HUES64 (cell line): ENCODE measurements at regions not wholly inside any gene's neighbourhood (a gene's known extent, or its start where the extent isn't known, plus 50 kb on each side); places are given as distances from the start of the nearest gene placed in this dataset.

Source experiments
- H3K27ac ChIP-seq: 2 replicates; pipeline ENCODE4 v1.7.0; 2013; ENCODE audit warnings: low read depth, low read length, inconsistent platforms
- H3K27me3 ChIP-seq: 2 replicates; pipeline ENCODE4 v1.6.1; 2013; ENCODE audit warnings: mild to moderate bottlenecking, low read length; ENCODE audit not compliant: insufficient read depth
- H3K36me3 ChIP-seq: 2 replicates; pipeline ENCODE4 v1.6.1; 2013; ENCODE audit warnings: mild to moderate bottlenecking, low read length; ENCODE audit not compliant: insufficient read depth
- H3K4me1 ChIP-seq: 2 replicates; pipeline ENCODE4 v1.6.1; 2013; ENCODE audit warnings: mild to moderate bottlenecking, low read length, moderate library complexity; ENCODE audit not compliant: insufficient read depth
- H3K4me3 ChIP-seq: 2 replicates; pipeline ENCODE4 v1.5.1; 2013; ENCODE audit warnings: mild to moderate bottlenecking, low read length, moderate library complexity
- H3K9ac ChIP-seq: 2 replicates; pipeline ENCODE4 v1.6.1; 2013; ENCODE audit warnings: mild to moderate bottlenecking, low read depth, low read length
- H3K9me3 ChIP-seq: 2 replicates; pipeline ENCODE4 v1.6.1; 2013; ENCODE audit warnings: low read depth, low read length; ENCODE audit not compliant: insufficient read depth
- WGBS: fragments of 150-250, 120-280 bp; methylation state at CpG from one replicate; pipeline ENCODE4 v1.1.7; 2013; ENCODE audit warnings: missing lambda C conversion rate; 5-methylcytosine and 5-hydroxymethylcytosine counted together

GRCh38 chr7:35436452-35436851 lies 182.6 kb upstream of the TBX20 start:
- H3K27me3 ChIP-seq: no peaks in the 10 kb centered on the region
- H3K9me3 ChIP-seq: peaks cover 2% of the 10 kb centered on the region; the same call in 1 of the 2 replicates
- H3K4me3 ChIP-seq: no peak overlapping the region
- no peak overlapping the region for H3K9ac ChIP-seq
- no peaks in the 10 kb centered on the region for H3K36me3 ChIP-seq
- H3K27ac ChIP-seq: no peak overlapping the region
- WGBS: 89% methylated on average over 5 of the region's 5 CpGs
- no peaks in the 10 kb centered on the region for H3K4me1 ChIP-seq

- Histone ChIP-seq H3K9me3 (peaks cover 16% of the 10 kb centered on the region), H3K4me1 (no peaks in the 10 kb centered on the region), H3K36me3 (no peaks in the 10 kb centered on the region), H3K27me3 (no peaks in the 10 kb centered on the region), H3K4me3 (no peak overlapping the region), H3K27ac (no peak overlapping the region), H3K9ac (no peak overlapping the region)
- 53% methylated on average over 7 of the region's 7 CpGs for WGBS
Measured at GRCh38 chr7:35430547-35431153, 176.8 kb upstream of the TBX20 start.

- H3K4me3 ChIP-seq: no peak overlapping the region
- peaks cover 12% of the 10 kb centered on the region; the same call in 1 of the 2 replicates for H3K9me3 ChIP-seq
- WGBS: 66% methylated on average over 4 of the region's 4 CpGs
Measured at GRCh38 chr7:35424869-35425495, 171.1 kb upstream of the TBX20 start.

GRCh38 chr7:35424440-35424839 lies 170.5 kb upstream of the TBX20 start:
- no peaks in the 10 kb centered on the region for H3K4me1 ChIP-seq
- no peak overlapping the region for H3K9ac ChIP-seq
- no peaks in the 10 kb centered on the region for H3K36me3 ChIP-seq
- WGBS: 89% methylated on average over 4 of the region's 4 CpGs
- H3K27ac ChIP-seq: no peak overlapping the region
- H3K4me3 ChIP-seq: no peak overlapping the region
- peaks cover 22% of the 10 kb centered on the region for H3K27me3 ChIP-seq
- H3K9me3 ChIP-seq: peaks cover 12% of the 10 kb centered on the region; the same call in 1 of the 2 replicates

More at GRCh38 chr7:35424869-35425495, 171.1 kb upstream of the TBX20 start:
- Histone ChIP-seq H3K27ac (no peak overlapping the region), H3K36me3 (no peaks in the 10 kb centered on the region), H3K4me1 (no peaks in the 10 kb centered on the region), H3K27me3 (peaks cover 17% of the 10 kb centered on the region), H3K9ac (no peak overlapping the region)

DNA sequence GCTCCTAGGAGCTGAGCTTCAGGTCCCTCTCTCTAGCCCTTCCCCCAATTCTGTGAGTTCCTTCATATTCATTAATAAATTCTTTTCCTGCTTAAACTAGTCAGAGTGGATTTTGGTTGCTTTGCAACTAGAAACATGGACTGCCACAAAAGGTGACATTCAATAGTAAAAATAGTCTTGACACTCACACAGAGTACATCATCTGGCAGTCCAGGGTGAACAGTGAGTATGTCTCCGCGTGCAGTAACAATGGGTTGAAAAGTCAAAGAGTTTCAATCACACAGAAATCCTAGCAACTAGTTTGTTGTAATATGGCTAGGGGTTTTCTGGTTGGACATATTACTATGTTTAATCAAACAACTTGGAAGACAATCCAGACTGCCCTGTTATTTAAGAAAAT lies 168.8 kb upstream of the TBX20 start:
- Histone ChIP-seq H3K9ac (no peak overlapping the region), H3K27ac (no peak overlapping the region), H3K4me1 (no peaks in the 10 kb centered on the region), H3K36me3 (no peaks in the 10 kb centered on the region), H3K9me3 (peaks cover 11% of the 10 kb centered on the region; the same call in 1 of the 2 replicates), H3K4me3 (no peak overlapping the region), H3K27me3 (peaks cover 35% of the 10 kb centered on the region)
- no CpG with 5 or more reads among the region's 2 CpGs for WGBS

DNA sequence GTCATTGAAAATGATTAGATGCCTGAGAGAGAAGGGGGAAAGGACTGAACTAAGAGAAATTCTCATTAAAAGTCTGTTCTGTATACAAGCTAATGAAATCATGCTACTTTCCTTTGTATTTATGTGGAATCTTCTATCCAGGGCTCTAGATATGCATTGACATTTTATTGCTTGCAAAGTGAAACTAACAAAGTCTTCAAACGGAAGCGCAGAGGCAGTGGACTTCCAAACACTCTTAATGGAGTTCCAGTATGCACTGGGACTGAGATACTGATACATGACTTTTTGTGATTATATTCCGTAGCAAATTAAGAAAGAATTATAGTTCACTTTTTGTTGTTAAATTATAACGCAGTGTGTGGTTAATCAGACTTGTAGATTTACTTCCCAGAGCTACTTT lies 166.8 kb upstream of the TBX20 start:
- no peaks in the 10 kb centered on the region for H3K4me1 ChIP-seq
- WGBS: 80% methylated on average over 4 of the region's 4 CpGs
- H3K27me3 ChIP-seq: peaks cover 40% of the 10 kb centered on the region
- H3K27ac ChIP-seq: no peak overlapping the region
- H3K4me3 ChIP-seq: no peak overlapping the region
- no peak overlapping the region for H3K9ac ChIP-seq
- H3K9me3 ChIP-seq: peaks cover 6% of the 10 kb centered on the region; the same call in 1 of the 2 replicates
- H3K36me3 ChIP-seq: no peaks in the 10 kb centered on the region

DNA sequence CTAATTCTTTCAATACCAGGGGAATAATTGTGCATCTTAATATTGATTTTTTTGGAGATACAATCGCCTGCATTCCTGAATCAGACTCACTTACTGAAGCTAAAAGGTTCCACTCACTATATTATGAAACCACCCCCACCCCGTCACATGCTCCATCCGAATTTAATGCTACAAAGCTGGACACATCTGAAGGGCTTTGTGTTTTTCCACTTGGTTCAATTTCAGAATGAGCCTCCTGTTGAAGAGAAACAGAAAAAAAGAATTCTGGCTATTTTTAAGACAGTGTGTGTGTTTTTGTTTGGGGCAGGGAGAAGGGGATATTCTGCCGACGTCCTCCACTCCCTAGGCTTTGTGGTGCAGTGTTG lies 165.5 kb upstream of the TBX20 start:
- Histone ChIP-seq H3K4me1 (no peaks in the 10 kb centered on the region), H3K27me3 (peaks cover 41% of the 10 kb centered on the region), H3K9me3 (peaks cover 3% of the 10 kb centered on the region; the same call in 1 of the 2 replicates), H3K27ac (no peak overlapping the region), H3K36me3 (no peaks in the 10 kb centered on the region), H3K9ac (no peak overlapping the region), H3K4me3 (no peak overlapping the region)
- 89% methylated on average over 5 of the region's 5 CpGs for WGBS

DNA sequence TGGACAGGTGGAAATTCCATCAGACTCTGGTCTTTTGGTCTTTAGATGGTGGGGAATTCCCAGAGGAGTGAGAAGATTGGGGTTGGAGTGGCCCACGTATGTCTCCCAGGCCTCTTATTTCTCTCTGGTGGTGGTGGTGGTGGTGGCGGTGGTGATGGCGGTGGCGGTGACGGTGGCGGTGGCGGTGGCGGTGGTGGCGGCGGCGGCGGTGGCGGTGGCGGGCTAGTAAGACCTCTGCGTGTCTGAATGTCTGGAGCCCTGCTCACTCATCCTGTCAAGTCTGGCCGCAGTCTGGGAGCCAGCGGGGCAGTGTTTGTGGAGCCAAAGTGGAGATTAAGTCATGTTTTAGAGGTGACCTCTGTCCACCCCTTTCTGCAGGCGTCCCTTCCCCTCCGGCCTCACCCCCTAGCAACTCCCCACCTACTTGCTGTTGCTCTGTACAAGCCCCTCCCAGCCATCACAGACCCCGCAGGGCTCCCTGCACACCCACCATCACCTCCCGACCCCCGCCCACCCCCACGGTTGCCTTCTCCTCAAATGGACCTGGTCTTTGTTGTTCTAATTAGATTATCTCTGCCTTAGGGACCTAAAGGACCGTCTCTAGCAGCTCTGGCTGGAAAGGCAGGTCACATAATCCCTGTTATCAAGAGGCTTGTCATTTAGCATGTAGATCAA lies 165.0 kb upstream of the TBX20 start:
- 76% methylated on average over 24 of the region's 24 CpGs for WGBS
- H3K4me1 ChIP-seq: no peaks in the 10 kb centered on the region
- H3K27me3 ChIP-seq: peaks cover 41% of the 10 kb centered on the region
- H3K9me3 ChIP-seq: no peaks in the 10 kb centered on the region
- no peaks in the 10 kb centered on the region for H3K36me3 ChIP-seq
- no peak overlapping the region for H3K9ac ChIP-seq
- no peak overlapping the region for H3K4me3 ChIP-seq
- no peak overlapping the region for H3K27ac ChIP-seq

- H3K27ac ChIP-seq: no peak overlapping the region
- H3K27me3 ChIP-seq: peaks cover 38% of the 10 kb centered on the region
- H3K9me3 ChIP-seq: no peaks in the 10 kb centered on the region
- no peak overlapping the region for H3K4me3 ChIP-seq
- no peaks in the 10 kb centered on the region for H3K4me1 ChIP-seq
- H3K36me3 ChIP-seq: no peaks in the 10 kb centered on the region
- H3K9ac ChIP-seq: no peak overlapping the region
- 97% methylated on average over 2 of the region's 2 CpGs for WGBS
Measured at GRCh38 chr7:35416568-35416967, 162.7 kb upstream of the TBX20 start.

GRCh38 chr7:35415411-35415822 lies 161.5 kb upstream of the TBX20 start:
- H3K36me3 ChIP-seq: no peaks in the 10 kb centered on the region
- H3K27ac ChIP-seq: no peak overlapping the region
- no peak overlapping the region for H3K9ac ChIP-seq
- peaks cover 29% of the 10 kb centered on the region for H3K27me3 ChIP-seq
- no peaks in the 10 kb centered on the region for H3K4me1 ChIP-seq
- WGBS: 93% methylated on average over 6 of the region's 6 CpGs
- no peaks in the 10 kb centered on the region for H3K9me3 ChIP-seq
- no peak overlapping the region for H3K4me3 ChIP-seq

GRCh38 chr7:35411331-35411730 lies 157.4 kb upstream of the TBX20 start:
- Histone ChIP-seq H3K36me3 (no peaks in the 10 kb centered on the region), H3K4me1 (no peaks in the 10 kb centered on the region), H3K9me3 (no peaks in the 10 kb centered on the region), H3K27me3 (peaks cover 4% of the 10 kb centered on the region), H3K27ac (no peak overlapping the region), H3K4me3 (no peak overlapping the region), H3K9ac (no peak overlapping the region)
- WGBS: 85% methylated on average over 2 of the region's 3 CpGs
